H4 (cell line): ENCODE measurements at regions not wholly inside any gene's neighbourhood (a gene's known extent, or its start where the extent isn't known, plus 50 kb on each side); places are given as distances from the start of the nearest gene placed in this dataset.
"Not testable (repeated sequence)": the region's sequence is repeated elsewhere in the genome, so short reads cannot be mapped to it uniquely, and the experiment has no call there.

Source experiments
- DNase-seq: peaks from one replicate; pipeline ENCODE4 v3.0.0-alpha.2; 2015; ENCODE audit warnings: low spot score

DNA sequence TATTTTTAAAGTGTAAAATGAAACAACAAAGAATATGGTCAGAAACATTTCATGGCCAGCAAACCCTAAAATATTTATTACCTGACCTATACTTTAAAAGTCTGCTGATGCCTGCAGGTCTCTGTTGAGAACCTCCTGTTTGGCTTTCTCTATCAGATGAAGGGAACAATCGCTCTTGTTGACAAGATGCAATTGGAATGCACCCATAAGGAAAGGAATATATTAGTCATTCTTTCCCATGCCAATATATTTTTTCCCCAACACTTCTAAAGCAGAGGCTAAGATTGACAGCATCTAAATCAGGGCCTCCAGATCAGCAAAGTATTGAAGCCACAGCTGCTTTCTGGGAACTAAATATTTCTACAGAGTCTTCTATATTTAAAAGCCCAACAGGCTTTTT, 897.8 kb downstream of the EPHA7 start:
- no peak for DNase-seq

DNA sequence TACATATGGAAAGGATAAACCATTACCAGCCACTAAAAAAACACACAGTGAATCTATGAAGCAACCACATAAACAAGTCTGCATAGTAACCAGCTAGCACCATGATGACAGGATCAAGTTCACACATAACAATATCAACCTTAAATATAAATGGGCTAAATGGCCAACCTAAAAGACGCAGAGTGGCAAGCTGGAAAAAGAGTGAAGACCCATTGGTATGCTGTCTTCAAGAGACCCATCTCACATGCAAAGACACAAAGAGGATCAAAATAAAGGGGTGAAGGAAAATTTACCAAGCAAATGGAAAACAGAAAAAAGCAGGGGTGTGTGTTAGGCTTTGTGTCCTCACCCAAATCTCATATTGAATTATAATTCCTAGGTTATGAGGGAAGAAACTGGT, 909.2 kb downstream of the EPHA7 start:
- no peak for DNase-seq

DNA sequence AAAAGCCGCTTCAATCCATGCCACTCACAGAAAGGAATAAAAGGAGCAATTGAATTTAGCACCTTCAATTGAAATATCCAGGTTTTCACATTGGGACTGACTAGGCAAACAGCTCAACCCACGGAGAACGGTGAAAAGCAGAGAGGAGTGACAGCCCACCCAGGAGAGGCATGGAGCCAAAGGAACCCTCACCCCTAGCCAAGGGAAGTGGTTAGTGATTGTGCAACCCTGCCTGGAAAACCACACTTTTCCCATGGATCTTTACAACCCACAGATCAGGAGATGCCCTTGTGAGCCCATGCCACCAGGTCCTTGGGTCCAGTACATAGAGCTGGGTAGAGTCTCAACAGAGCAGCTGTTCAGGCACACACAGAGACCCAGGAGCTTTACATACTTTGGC, 911.8 kb downstream of the EPHA7 start:
- DNase-seq, result peak; percentile 25

DNA sequence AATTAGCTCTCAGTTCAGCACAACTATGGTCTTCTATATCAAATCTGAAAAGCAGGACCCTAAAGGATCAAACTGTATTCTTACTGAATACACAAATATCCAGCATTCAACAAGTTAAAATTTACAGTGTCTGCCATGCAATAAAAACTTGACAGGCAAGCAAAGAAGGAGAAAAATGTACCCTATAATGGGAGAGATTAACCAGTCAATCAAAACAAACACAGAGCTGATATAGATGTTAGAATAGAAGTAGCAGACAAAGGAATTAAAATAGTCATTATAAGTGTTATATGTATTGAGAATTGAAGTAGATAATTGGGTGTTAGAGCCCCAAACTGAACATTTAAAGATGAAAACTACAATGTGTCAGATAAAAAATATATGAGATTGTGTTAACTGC, 914.9 kb downstream of the EPHA7 start:
- no peak for DNase-seq

DNA sequence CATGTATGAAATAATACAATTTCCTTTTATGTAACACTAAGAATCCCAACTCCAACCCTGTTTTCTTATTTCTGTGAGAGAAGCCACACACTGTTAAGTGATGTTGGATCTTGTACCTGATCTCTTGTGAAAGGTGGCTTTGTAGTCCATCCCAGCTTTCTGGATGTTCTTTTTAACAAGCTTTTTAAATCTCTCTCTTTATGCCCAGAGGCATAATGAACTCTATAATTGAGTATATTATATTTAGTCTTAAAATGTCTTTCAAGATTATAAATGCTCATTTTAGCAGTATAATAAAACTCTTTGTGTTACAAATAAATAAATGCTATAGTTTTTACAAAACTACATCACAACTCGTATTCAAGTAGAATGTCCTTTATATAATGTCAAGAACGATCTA, 922.1 kb downstream of the EPHA7 start:
- DNase-seq, result no peak

DNA sequence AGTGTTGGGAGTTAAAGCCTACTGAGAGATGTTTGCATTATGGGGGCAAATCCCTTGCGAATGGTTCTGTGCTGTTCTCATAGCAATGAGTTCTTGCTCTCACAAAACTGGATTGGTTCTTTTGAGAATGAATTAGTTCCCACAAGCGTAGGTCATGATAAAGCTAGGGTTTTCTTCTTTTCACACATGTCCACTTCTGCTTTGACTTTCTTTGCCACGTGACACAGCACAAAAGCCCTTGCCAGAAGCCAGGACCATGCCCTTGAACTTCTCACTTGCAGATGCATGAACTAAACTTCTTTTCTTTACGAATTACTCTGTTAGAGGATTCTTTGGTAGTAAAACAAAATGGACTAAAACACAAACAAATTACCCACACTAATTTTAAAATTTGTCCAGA, 922.8 kb downstream of the EPHA7 start:
- DNase-seq, result no peak

DNA sequence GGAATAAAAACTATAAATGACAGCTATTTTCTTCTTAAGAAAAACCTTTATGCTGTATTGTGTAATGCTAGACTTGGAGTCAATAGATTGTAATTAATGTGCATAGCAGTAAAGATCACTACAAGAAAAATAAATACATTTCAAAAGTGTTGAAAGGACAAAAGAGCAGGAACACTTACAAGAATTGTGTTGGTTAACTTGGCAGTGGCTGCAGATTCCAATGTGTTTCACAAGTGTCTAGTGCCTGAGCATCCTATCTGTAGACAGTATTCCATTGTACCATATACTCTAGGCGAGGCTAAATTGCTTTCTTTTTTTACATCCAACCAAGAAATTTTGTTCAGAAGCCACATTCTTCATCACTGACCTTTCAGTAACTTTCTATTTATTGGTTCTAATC, 924.1 kb downstream of the EPHA7 start:
- DNase-seq, result peak; percentile 8

DNA sequence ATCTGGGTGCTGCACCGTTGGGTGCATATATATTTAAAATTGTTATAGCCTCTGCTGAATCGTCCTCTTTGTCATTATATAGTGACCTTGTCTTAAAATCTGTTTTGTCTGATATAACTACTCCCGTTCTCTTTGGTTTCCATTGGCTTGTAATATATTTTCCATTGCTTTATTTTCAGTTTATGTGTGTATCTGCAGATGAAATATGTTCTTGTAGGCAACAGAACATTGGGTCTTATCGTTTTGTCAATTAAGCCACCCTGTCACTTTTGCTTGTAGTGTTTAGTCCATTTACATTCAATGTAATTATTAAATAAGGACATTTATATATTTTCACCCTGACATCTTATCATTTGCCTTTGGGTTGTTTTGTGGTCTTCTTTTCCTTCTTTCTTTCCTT, 933.9 kb downstream of the EPHA7 start:
- no peak for DNase-seq

DNA sequence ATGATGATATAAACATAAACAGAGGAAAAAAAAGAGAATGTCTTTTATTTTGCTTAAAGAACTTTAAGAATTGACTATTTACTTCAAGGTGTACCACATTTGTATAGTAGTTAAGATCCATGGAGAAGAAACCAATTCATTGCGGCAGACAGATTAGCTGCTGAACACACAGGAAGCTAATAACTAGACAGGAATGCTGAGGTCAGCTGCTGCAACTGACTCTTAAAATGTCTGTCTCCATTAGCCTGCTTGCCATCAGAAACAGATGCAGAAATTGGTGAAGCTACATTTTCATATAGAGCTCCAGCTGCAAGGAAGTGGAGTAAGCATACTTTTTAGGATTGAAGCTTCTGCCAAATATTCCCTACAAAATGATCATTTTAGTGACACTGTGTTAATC, 939.5 kb downstream of the EPHA7 start:
- DNase-seq, result no peak

DNA sequence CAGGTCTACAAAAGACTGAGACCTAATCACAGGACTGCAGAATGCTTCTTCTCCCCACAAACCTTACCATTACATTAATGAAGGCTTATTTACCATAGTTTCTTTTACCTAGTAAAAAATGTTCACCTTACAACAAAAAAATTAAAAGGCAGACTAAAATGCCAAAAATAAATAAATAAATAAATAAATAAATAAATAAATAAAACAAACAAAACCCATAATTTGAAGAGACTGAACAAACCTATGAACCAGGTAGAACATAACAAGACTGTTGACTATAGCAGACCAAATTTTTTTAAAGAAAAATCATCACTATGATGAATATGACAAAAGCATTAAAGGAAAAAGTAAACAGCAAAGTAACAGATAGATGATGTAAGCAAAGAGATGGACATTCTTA, 946.3 kb downstream of the EPHA7 start:
- DNase-seq, result no peak

DNA sequence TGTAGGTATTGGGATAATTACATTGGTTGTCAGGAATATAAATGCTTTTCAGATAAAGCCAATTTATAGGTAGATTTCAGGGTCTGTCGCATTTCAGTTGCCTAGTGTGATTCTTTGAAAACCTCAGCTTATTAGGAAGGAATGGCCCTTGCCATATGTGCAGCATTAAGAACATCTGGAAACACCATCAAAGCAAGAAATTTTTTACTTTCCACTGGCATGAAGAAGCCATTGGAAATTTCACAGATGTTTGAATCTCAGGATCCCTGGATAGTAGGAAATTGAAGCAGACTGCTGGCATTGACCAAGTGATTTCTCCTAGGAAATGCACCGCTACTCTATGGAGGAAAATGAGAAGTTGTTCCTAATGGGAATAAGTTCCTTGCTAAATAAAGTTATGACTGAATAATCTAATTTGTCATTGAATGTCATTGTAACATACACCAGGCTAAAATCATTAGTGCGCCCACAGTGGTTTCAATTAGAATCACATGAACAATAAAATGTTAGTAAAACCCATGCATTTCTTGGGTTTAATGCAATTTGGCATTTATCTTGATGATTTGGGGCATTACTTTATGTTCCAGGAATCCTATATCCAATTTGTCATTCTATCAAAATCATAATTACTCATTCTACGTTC, 950.1 kb downstream of the EPHA7 start:
- DNase-seq, result no peak

DNA sequence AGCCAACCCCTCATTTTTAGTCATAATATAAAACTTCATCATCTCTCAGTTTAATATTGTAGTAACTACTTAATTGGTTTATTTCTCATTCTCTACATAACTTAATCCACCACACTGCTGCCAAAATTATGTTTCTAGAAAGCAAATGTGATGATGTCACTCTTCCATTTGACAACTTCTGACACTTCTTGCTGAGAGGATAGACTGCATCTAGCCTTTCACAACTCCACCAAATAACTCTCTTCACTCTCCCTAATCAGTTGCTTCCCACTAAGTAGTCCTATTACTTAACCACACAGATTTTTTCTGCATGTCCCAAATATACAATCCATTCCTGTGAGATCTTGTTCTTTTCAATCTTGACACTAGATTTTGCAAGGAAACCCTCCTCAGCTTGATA, 951.3 kb downstream of the EPHA7 start:
- no peak for DNase-seq

DNA sequence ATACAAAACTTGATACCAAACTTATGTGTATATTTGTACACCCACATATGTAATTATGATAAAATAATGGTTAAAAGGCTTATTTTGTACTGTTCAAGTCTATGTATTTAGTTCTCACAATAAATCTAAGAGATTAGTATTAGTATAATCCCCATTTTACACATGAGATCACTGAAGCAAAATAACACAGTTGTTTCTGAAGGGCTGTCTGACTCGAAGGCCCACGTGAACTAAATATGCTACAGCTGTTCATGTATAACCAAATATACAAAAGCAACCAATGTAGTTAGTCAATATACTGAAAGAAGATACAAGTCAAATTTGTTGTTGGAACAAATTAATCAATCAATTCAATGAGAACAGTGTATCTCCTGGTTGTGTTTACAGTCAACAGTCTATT, 959.2 kb downstream of the EPHA7 start:
- no peak for DNase-seq

DNA sequence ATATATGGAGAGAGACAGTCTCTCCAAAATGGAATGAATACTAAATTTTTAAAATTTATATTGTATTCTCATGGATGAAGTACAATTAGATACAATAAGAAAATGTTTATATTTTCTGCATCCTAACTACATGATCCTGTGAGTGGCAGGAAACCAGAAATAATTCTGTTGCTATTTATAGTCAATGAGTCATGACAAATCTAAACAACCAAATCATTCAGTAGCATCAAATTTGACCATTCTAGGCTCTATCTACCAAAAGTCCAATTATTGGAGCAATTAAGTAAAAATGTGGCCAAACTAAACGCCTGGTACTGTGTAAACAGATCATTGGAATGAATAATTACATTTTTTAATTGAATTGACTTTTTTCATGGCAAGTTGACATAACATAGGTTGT, 959.8 kb downstream of the EPHA7 start:
- DNase-seq, result no peak

DNA sequence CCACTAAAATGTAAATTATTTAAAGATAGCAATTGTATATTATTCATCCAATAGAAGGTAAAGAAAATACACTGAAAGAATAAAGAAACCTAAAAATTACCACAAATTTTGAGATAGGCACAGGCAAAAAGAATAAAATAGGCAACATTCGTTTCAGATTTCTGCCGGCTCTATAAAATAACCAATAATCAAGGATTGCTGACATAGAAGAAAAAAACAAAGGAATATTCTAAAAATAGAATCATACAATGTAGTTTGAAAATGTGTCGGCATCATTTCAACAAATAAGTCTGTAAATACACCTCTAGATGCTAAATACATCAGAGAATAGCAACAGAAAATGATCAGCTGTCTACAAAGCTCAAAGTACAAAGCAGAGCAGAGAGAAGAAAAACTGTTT, 973.3 kb downstream of the EPHA7 start:
- DNase-seq, result no peak

DNA sequence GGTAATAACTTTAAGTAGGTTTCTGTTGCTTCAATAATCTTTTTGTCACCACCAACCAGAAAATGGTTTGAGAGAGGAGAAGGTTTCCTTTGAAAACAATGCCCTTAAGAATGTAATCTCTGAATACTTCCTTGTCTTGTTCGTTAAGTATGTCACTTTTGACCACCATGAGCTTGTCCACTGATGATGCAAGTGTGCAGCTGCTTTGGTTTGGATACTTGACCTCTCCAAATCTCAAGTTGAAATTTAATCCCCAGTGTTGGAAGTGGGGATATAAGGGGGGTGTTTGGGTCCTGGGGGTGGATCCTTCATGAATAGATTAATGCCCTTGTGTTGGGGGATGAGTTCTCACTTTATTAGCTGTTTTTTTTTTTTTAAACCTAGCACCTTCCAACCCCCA, 985.4 kb downstream of the EPHA7 start:
- no peak for DNase-seq

DNA sequence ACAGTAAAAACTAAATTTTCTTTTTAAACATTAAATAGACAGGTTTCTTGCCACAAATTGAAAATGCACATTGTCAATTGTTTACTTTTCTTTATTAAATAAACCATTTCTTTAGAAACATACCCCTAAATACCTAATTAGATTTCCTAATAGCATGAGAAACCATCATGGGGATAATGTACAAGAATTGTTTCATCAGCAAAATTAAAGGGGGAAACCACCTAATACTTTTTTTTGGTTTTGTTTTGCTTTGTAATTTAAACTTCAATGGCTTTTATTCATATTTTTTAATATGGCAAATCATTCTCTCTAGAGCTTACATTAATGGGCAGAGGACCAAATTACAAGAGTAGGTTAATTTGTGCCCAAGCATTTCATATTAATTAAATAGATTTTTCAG, 987.9 kb downstream of the EPHA7 start:
- no peak for DNase-seq

DNA sequence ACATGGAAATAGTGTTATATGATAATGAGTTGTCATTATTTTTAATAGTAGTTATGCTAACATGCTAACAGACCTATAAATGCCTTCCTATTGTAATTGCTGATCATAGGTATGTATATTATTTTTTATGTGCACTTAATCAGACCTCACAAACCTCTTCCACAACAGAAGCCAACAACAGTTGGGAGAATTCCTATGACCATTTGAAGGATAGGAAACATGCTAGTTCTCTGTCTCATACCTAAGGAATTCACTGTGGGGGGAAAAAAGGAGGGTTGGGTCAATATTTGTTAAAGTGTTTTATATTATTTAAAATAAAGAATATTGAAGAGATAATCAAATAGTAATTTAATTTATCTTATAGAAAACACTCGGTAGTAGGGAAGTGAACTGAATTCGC, 990.9 kb downstream of the EPHA7 start:
- DNase-seq, result no peak

DNA sequence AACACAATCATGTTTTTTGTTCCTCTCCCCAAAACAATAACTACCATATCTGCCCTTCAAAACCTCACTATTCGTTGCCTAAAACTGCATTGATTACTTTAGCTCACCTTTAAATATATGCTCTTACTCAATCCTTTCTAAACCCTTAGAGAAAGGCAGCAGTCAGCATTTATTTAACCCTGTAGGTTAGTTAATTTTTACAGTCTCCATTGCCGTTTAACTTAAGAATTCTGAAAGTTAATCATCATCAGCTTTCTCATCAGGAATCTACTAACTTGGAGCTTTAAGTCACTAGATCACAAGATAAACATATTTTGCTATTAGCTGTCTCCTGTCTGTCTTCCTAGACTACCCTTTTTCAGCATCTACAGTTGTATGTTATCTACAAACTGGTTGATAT, 991.9 kb downstream of the EPHA7 start:
- DNase-seq, result no peak

DNA sequence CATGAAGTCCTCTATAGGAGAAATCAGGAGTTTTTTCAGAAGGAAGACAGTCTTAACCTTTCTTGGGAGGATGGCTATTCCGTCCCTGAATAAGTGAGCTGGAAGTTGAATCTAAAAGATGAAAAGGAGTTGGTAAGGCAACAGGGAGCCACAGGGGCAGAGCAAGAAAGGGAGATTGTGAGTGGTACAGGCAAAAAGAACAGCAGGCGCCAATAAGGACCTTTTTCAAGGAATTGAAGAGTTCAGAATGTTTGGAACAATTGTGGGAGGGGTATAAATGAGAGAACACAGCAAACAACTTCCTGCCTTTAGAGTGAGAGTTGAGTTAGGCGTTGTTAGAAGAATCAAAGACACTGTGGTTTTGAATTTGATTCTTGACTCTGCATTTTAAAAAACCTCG, 1003.7 kb downstream of the EPHA7 start:
- DNase-seq, result no peak

DNA sequence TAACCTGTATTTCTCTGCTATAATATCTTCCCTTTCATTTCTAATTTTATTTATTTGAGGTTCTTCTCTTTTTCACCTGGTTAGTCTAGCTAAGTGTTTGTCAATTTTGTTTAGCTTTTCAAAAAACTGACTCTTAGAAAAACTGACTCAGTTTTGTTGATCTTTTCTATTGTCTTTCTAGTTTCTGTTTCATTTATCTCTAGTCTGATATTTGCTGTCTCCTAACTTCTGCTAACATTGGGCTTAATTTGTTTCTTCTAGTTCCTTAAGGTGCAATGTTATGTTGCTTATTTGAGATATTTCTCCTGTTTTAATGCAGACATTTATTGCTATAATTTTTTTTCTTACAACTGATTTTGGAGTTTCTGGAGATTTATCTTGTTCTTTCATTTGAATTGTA, 1011.0 kb downstream of the EPHA7 start:
- no peak for DNase-seq

DNA sequence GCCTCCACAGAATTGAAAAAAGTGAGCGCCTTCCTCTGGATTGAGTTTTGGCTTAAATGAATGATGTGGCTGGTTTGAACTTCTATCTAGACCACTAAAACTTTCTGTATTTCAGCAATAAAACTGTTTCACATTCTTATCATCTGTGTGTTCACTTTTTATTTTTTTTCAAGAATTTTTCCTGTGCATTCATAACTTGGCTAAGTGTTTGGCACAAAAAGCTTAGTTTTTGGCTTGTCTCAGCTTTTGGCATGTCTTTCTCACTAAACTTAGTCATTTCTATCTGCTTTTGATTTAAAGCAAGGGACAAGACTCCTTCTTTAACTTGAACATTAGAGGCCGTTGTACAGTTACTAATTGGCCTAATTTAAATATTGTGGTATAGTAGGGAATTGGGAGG, 1015.1 kb downstream of the EPHA7 start:
- DNase-seq, result no peak

DNA sequence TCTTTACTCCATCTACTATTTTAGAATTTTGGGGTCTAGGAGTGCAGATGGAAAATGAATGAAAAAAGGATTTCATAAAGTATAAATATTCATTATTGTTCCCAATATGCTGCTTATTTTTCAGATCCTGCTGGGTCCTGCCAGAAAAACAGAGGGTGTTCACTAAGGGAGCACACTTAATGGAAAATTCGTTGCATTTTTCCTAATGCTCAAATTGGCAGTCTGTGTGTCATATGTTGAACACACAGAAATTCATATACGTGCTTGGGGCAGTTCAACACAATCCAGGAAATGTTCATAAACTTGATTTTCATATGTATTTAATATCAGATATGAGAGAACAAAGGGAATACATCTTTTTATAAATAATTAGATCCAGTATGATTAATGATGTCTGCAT, 1019.4 kb downstream of the EPHA7 start:
- no peak for DNase-seq

DNA sequence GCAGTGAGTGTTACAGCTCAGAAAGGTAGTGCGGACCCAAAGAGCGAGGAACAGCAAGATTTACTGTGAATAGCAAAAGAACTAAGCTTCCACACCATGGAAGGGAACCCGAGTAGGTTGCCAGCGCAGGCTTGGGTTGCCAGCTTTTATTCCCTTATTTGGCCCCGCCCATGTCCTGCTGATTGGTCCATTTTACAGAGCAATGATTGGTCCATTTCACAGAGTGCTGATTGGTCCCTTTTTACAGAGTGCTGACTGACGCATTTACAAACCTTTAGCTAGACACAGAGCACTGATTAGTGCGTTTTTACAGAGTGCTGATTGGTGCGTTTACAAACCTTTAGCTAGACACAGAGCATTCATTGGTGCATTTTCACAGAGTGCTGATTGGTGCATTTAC, 1030.7 kb downstream of the EPHA7 start:
- not testable (repeated sequence) for DNase-seq
